ENCODE measurements at regions not wholly inside any gene's neighbourhood (a gene's known extent, or its start where the extent isn't known, plus 50 kb on each side); places are given as distances from the start of the nearest gene placed in this dataset.
"Not testable (repeated sequence)": the region's sequence is repeated elsewhere in the genome, so short reads cannot be mapped to it uniquely, and the experiment has no call there.

GRCh38 chr12:97985834-97986233 lies 523.2 kb downstream of the RMST start:
- no peak for DNase-seq (ENCODE audit: low spot score)

GRCh38 chr12:97988588-97988987 lies 526.0 kb downstream of the RMST start:
- DNase-seq (ENCODE audit: low spot score): not testable (repeated sequence)

- DNase-seq (ENCODE audit: low spot score): no peak
These were observed 525.9 kb upstream of the TMPO start for GRCh38 chr12:97989366-97989940.

DNA sequence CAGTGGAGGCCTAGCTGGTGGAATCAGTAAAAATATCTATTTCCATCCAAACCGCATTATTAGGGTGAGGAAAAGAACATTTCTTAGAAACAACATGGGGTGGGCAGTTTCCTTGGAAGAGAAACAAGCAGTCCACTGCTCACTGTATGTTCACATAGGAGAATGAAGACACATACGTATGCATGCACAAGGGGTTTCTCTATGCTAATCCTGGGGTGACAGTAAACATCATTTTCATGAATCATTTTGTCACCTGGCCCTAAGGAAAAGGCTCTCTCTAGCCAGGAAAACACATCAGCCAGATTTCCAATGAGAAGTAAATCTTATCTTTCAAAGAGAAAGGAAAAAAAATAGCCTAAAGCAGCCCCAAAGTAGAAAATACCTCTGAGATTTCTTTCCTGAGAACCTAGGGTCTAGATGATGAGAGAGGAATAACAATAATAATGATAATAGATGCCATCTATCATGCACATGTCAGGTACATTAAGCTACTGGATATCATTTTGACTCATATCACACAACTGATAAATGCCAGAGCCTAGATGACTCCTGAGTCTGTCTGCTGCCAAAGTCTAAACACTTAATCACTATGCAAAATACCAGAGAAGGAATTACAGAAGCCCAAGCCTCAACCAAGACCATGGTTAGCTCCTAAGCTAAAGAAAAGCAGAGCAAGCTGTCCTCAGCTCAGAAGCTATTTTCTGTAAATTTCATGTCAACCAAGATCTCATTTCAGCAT lies 520.5 kb upstream of the TMPO start:
- DNase-seq (ENCODE audit: low spot score): no peak

DNA sequence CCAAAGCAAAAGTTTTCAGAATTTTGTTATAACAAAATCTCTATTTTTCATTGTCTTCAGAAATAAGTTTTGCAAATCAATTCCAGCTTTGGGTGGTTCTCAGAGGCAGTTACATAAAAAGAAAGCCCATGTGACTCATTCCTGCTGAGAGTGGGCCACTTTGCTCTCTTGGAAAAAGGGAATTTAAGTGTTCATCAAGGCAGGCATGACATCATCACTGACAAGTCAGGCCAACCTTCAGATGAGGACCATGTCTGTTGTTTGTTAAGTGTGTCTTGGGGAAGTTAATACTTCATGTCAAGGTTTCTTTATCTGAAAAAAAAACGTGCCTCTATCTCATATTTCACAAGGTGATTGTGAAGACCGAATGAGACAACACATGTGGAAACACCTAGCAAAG lies 519.8 kb upstream of the TMPO start:
- no peak for DNase-seq (ENCODE audit: low spot score)

DNA sequence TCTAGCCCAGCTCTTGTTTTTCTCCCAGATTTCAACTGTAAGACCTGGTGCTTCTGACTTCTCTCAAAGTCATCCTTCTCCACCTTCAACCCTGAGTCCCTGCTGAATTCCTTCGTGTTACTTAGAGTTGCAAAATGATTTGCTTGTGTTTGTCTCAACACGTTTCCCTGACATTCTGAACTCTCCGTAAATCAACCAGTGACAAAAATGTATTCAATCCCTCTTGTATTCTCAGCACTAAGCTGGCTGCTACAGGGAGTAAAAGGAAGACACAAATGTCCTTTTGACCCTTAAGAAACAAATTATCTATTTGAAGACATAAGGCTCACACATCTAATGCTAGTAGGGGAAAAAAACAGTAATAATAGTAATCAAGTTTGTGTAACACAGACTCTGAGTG lies 514.0 kb upstream of the TMPO start:
- DNase-seq (ENCODE audit: low spot score): no peak

DNA sequence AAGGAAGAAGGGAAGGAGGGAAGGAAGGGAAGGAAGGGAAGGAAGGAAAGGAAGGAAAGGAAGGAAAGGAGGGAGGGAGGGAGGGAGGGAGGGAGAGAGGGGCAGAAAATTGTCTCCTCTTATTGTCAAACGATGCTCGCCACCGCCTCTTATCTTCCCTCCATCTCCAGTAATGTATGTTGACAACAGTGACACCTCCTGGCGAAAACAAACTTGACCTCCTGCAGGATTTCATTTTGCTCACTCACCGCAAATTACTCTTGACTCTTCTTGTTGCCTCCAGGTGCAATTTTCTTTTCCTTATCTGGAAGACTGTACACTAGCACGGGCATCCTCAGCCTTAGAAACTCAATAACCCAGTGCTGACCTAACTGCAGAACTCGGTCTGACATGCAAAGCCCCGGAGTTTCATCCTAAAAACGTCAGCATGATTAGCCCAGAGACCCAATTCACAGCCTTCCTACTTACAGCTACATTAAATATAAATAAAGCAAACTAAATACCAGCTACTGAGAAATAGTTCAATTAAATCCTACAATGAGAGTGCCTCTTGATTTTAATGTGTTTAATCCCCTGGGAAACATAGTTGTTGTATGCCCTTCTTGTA lies 512.4 kb upstream of the TMPO start:
- peak; percentile 16 for DNase-seq (ENCODE audit: low spot score)

DNA sequence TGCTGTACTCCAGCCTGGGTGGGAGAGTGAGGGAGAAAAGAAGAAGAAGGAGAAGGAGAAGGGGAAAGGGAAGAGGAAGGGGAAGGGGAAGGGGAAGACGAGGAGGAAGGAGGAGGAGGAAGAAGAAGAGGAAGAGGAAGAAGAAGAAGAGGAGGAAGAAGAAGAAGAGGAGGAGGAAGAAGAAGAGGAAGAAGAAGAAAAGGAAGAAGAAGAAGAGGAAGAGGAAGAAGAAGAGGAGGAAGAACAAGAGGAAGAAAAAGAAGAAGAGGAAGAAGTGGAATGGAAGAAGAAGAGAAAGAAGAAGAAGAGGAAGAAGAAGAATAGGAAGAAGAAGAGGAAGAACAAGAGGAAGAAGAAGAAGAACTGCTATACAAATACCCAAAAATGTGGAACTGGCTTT lies 507.4 kb upstream of the TMPO start:
- no peak for DNase-seq (ENCODE audit: low spot score)

- no peak for DNase-seq (ENCODE audit: low spot score)
These were observed 501.8 kb upstream of the TMPO start for GRCh38 chr12:98013560-98013959.

- DNase-seq (ENCODE audit: low spot score): no peak
These were observed 496.6 kb upstream of the TMPO start for GRCh38 chr12:98018836-98019235.

GRCh38 chr12:98020376-98020775 lies 495.0 kb upstream of the TMPO start:
- no peak for DNase-seq (ENCODE audit: low spot score)

DNA sequence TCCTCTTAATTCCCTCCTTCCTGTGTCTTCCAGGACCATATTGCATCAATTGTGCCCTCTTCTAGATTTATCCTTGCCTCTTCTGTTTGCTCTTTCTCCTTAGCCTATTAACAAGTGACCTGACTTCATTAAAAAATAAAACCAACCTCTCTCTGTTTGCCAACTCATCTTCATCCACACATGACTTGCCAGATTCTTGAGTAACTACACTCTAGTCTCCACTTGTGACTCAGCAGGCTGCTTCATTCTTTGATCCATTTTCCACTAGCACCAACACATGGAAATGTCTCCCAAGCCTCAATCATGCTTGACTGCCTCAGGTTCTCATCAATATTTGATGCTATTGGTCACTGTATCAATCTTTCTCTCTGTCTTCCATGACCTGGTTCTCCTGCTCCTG lies 492.4 kb upstream of the TMPO start:
- DNase-seq (ENCODE audit: low spot score): no peak

DNA sequence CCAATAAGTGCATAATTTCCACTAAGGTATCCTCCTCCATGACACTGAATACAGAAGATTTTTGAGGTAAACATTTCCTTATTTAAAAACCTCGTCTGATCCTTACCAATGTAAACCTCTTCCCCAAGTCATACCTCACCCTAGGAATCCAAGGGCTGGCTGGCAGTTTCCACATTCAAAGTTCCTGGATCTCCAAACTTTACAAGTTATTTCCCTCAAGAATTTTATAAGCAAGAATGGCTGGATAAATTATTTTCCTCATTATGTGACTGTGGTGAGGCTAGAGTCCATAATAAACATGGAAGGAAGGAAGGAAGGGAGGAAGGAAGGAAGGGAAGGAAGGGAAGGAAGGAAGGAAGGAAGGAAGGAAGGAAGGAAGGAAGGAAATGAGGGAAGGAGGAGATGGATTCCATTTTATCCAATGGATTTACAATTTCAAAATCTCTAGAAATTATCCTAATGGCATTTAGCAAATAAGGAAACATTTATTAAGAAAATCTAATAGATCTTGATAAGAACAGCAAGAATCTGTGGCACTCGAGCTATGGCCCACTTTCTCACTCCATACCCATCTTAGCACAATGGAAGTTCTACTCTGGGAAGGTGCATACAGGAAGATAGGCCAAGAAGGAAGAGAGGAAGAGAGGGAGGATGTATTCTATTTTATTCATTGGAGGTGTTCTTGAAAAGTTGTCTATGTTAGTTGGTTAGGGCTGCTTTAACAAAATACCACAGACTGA lies 477.8 kb upstream of the TMPO start:
- no peak for DNase-seq (ENCODE audit: low spot score)

DNA sequence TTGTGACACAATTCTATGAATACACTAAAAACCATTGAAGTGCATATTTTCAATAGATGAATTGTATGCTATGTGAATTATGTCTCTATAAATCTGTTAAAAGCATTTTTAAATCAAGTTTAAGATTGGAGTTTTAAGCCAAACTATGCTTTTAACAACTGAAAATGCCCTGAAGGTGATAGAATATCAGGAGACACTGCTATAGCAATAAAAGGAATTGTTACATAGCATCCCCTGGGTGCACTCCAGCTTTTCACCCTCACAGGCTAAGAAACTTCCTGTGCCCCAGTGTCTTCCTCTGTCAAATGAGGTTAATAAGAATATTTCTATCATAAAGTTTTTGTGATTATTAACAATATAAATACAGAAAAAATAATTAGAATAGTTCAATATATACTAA lies 472.7 kb upstream of the TMPO start:
- DNase-seq (ENCODE audit: low spot score): no peak

GRCh38 chr12:98045395-98045794 lies 470.0 kb upstream of the TMPO start:
- DNase-seq (ENCODE audit: low spot score): no peak

DNA sequence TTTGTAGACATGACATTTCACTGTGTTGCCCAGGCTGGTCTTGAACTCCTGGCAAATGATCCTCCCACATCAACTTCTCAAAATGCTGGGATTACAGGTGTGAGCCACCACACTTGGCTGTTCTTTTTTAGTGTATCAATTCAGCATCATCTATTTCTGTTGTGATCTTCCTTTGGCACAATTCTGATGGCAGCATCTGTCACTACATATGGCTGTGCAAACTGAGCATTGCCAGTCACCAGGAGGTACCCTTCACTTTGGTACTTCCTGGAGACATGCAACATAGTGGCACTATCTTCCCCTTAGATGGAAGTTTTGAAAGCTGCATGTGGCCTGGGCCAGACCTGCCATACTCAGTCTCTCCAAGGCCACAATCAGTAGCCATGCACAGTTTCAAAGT lies 467.1 kb upstream of the TMPO start:
- DNase-seq (ENCODE audit: low spot score): no peak

- DNase-seq (ENCODE audit: low spot score): no peak
These were observed 462.2 kb upstream of the TMPO start for GRCh38 chr12:98053202-98053601.

DNA sequence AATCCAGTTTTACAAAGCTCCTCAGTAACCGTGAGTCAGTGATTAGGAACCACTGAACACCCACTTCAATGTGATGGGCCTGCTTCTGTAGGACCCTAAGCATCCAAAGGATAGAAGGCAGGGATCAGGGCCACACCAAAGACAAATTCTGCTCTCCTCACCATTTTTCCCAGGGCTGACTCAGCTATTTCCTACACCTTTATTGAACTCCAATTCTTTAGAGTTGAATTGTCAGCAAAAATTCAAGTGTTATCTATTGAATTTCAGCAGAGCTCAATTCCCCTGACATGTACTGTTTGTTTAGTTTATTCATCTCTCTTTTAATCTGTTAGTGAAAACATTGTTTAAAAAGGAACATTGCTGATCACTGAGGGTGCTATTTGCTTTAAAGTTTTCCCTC lies 457.7 kb upstream of the TMPO start:
- no peak for DNase-seq (ENCODE audit: low spot score)

- no peak for DNase-seq (ENCODE audit: low spot score)
These were observed 457.2 kb upstream of the TMPO start for GRCh38 chr12:98058213-98058612.

DNA sequence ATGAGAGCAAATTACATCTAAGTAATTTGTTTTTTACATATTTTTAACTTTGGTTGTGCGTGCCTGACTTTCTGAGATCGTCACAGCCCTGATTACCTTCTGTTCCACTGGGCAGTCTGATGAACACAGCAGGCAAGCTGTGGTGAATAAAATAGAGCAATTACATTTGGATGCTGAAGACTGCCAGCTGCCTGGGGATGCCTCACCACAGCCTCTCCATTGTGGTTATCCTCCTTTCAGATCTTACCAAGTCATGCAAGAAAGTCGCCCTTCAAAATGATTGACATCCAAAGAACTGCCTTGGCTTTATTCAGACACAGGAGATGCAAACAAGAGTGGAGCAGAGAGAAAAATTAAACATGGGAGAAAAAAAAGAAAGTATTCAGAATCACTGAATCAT lies 456.6 kb upstream of the TMPO start:
- DNase-seq (ENCODE audit: low spot score): no peak

DNA sequence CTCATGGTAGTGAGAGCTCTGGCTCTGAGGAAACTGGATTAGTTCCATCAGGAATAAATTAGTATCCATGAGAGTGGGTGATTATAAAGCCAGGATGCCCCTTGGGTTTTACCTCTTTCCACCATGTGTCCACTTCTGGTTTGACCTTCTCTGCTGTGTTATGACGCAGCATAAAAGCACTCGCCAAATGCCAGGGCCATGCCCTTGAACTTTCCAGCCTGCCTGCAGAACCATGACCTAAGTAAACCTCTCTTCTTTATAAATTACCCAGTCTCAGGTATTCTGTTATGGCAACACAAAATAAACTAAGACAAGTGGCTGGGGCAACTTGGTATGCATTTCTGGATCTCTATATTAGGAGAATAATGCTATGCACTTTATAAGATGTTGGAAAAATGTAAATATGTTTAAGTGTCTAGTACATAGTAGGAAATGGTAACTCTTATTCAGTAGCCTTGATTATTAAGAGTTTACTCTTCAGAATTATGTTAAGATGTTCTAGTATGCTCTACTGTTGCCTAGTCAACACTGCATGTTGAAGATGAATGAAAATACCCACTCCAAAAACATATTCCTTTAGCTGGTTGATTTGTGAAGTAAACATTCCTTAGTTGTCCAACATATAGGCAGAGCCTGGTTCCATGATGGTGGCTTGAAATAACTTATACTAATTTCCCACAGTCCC lies 455.6 kb upstream of the TMPO start:
- DNase-seq (ENCODE audit: low spot score): no peak

DNA sequence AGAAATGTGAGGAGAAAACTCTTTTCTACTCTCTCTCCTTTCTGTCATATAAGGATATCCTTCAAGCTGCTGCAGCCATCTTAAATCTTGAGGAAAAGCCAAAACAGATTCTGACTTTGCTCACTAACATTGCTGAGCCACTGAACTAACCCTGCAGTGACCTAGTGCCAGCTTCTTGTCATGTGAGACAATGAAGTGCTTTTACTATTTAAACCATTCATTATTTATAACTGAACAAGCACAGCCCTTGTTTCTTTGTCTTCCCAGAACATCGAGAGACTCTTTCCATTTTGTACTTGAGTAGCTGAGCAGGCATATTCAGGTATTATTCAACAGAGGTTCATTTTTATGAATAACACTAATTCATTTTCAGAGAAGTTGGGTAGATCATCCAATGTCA lies 455.0 kb upstream of the TMPO start:
- no peak for DNase-seq (ENCODE audit: low spot score)
